GM12878 (cell line): ENCODE measurements at regions not wholly inside any gene's neighbourhood (a gene's known extent, or its start where the extent isn't known, plus 50 kb on each side); places are given as distances from the start of the nearest gene placed in this dataset.

Source experiments
- ATAC-seq: fragments of 200-7000 bp; cut with Tn5 transposase; 3 replicates; pipeline ENCODE4 v1.9.1; 2020; ENCODE audit warnings: mild to moderate bottlenecking, moderate library complexity
- BruUV-seq: library from RNA; stranded (reverse); fragments of 400-500 nt; replicated peaks from 2 replicates; lab custom pipeline; 2021; lab: Mats Ljungman, UMichigan
- CTCF ChIA-PET: fragments of 300-600 bp; sonication (Branson Sonifier 250); formaldehyde crosslinking; extraction: SDS; loops from one replicate; lab custom pipeline; 2021; ENCODE audit warnings: inconsistent platforms; lab: Yijun Ruan, JAX
- POLR2A ChIA-PET: fragments of 350-600 bp; formaldehyde crosslinking; extraction: SDS; loops from one replicate; lab custom pipeline; 2021; ENCODE audit warnings: inconsistent platforms; lab: Charles Lee
- RAD21 ChIA-PET: fragments of 300-600 bp; sonication (Branson Sonifier 250); formaldehyde crosslinking; loops from one replicate; lab custom pipeline; 2023; ENCODE audit warnings: antibody characterized with exemption; ENCODE audit not compliant: unreplicated experiment; lab: Charles Lee
- SMC1A ChIA-PET: fragments of 300-600 bp; sonication (Branson Sonifier 250); formaldehyde crosslinking; loops from one replicate; lab custom pipeline; 2023; ENCODE audit not compliant: unreplicated experiment, uncharacterized antibody; lab: Charles Lee
- DNase-seq: peaks from one replicate; pipeline ENCODE4 v3.0.0-alpha.2; 2011; ENCODE audit warnings: low read depth, low spot score
- FAIRE-seq: peaks from 3 replicates; lab custom pipeline; 2011; peaks lifted over from hg19 to GRCh38; lab: Jason Lieb, UNC
- H2AFZ ChIP-seq: 2 replicates; pipeline ENCODE4 v1.6.0; 2011; ENCODE audit warnings: low read depth, low read length, control low read depth; ENCODE audit not compliant: control insufficient read depth
- H3K27ac ChIP-seq: 2 replicates; pipeline ENCODE4 v1.5.1; 2011; ENCODE audit warnings: control low read depth; ENCODE audit not compliant: control insufficient read depth, insufficient read depth
- H3K27me3 ChIP-seq, 2 experiments: replicated peaks in 1 of 2; 2 replicates each; pipeline versions ENCODE4 v1.6.0 to v1.6.1; 2011; ENCODE audit warnings: low read length in 1 of 2; ENCODE audit not compliant: control insufficient read depth in 2 of 2, insufficient read depth in 2 of 2
- H3K36me3 ChIP-seq, 2 experiments: 2 replicates each; pipeline ENCODE4 v1.5.1; 2011; ENCODE audit warnings: low read length in 1 of 2; ENCODE audit not compliant: control insufficient read depth in 2 of 2, insufficient read depth in 2 of 2
- H3K4me1 ChIP-seq: 2 replicates; pipeline ENCODE4 v1.6.1; 2011; ENCODE audit warnings: mild to moderate bottlenecking, low read length, moderate library complexity, mixed read lengths; ENCODE audit not compliant: control insufficient read depth, insufficient read depth
- H3K4me2 ChIP-seq: 2 replicates; pipeline ENCODE4 v1.6.0; 2011; ENCODE audit warnings: control low read depth; ENCODE audit not compliant: control insufficient read depth, insufficient read depth
- H3K4me3 ChIP-seq: fragments of 200-600 bp; sonication (generic); 2 replicates; pipeline ENCODE4 v1.5.1; 2016
- H3K79me2 ChIP-seq: 2 replicates; pipeline ENCODE4 v1.6.0; 2011; ENCODE audit warnings: low read length; ENCODE audit not compliant: control insufficient read depth, insufficient read depth
- H3K9ac ChIP-seq: 2 replicates; pipeline ENCODE4 v1.8.0; 2011; ENCODE audit warnings: low read length, control low read depth, mixed read lengths; ENCODE audit not compliant: control insufficient read depth, insufficient read depth
- H3K9me3 ChIP-seq: replicated peaks from 3 replicates; pipeline ENCODE4 v1.5.1; 2011; ENCODE audit warnings: mild to moderate bottlenecking, low read length; ENCODE audit not compliant: control insufficient read depth, insufficient read depth
- H4K20me1 ChIP-seq: 2 replicates; pipeline ENCODE4 v1.6.0; 2011; ENCODE audit not compliant: control insufficient read depth, insufficient read depth
- CBX3 ChIP-seq: fragments of 200-600 bp; sonication (generic); IDR thresholded peaks from 2 replicates; pipeline ENCODE4 v1.6.1; 2016; ENCODE audit warnings: low read depth, borderline replicate concordance
- CEBPB ChIP-seq, 2 experiments: fragments of 150-350 bp in 1 of 2; IDR thresholded peaks; 2 replicates each; pipeline ENCODE4 v1.6.1; 2012 to 2014; ENCODE audit warnings: low read depth in 2 of 2, low read length in 2 of 2, borderline replicate concordance in 1 of 2, inconsistent platforms in 1 of 2
- DPF2 ChIP-seq: fragments of 450-650 bp; IDR thresholded peaks from 2 replicates; pipeline ENCODE4 v1.6.1; 2017; ENCODE audit warnings: mild to moderate bottlenecking
- FOXK2 ChIP-seq: fragments of 450-650 bp; IDR thresholded peaks from 2 replicates; pipeline ENCODE4 v1.6.1; 2017; ENCODE audit warnings: mild to moderate bottlenecking, moderate library complexity
- NRF1 ChIP-seq: conservative IDR thresholded peaks from 2 replicates; pipeline ENCODE4 v1.6.1; 2011; ENCODE audit warnings: mild to moderate bottlenecking, low read depth, low read length, improper control_type of control experiment
- RUNX3 ChIP-seq: IDR thresholded peaks from 2 replicates; pipeline ENCODE4 v1.6.1; 2012; ENCODE audit warnings: low read length, inconsistent platforms
- SIX5 ChIP-seq: IDR thresholded peaks from 2 replicates; pipeline ENCODE4 v1.6.1; 2011; ENCODE audit warnings: mild to moderate bottlenecking, low read depth, low read length, moderate library complexity; ENCODE audit not compliant: severe bottlenecking
- TARDBP ChIP-seq: IDR thresholded peaks from 2 replicates; pipeline ENCODE4 v1.6.1; 2016; ENCODE audit warnings: borderline replicate concordance
- TCF12 ChIP-seq: IDR thresholded peaks from 2 replicates; pipeline ENCODE4 v1.6.1; 2011; ENCODE audit warnings: low read depth, mild to moderate bottlenecking, low read length
- YBX1 ChIP-seq: fragments of 450-650 bp; IDR thresholded peaks from 2 replicates; pipeline ENCODE4 v1.6.1; 2016; ENCODE audit warnings: antibody characterized with exemption
- ZBTB4 ChIP-seq: fragments of 450-650 bp; formaldehyde crosslinking; IDR thresholded peaks from 2 replicates; pipeline ENCODE4 v1.4.0; 2022; ENCODE audit warnings: mild to moderate bottlenecking, moderate library complexity
- WGBS: methylation state at CpG from one replicate; pipeline ENCODE4 v1.1.6; 2016; ENCODE audit warnings: low lambda C conversion rate; ENCODE audit not compliant: insufficient replicate concordance, insufficient coverage; ENCODE audit errors: missing lambda C conversion rate; 5-methylcytosine and 5-hydroxymethylcytosine counted together
- in situ Hi-C: fragments of 300-500 bp; cut with MboI; formaldehyde crosslinking; loops from 9 replicates; pipeline ENCODE4 v1.14.3; 2018; ENCODE audit warnings: mixed read lengths
- intact Hi-C: fragments of 100-400 bp; cut with micrococcal nuclease; formaldehyde crosslinking; loops from one replicate; pipeline ENCODE4 v1.14.2; 2022; ENCODE audit not compliant: unreplicated experiment

GRCh38 chr12:115519359-115519758, 758.1 kb downstream of the MED13L start:
- no peak for ATAC-seq
- no peaks in the 10 kb centered on the region for H3K27me3 ChIP-seq
- TF ChIP-seq FOXK2, result no peak
- TF ChIP-seq CBX3, result no peak
- no peak for TF ChIP-seq DPF2
- no peak for TF ChIP-seq NRF1
- no peak for TF ChIP-seq SIX5
- TF ChIP-seq YBX1, result no peak
- no peak for TF ChIP-seq CEBPB (IDR thresholded peaks at IDR 0.05; ENCODE audit: borderline replicate concordance in 1 of 2, low read depth in 2 of 2, low read length in 2 of 2)
- no peak for TF ChIP-seq TCF12
- no peak for TF ChIP-seq TARDBP
- TF ChIP-seq ZBTB4 (CRISPR knock-in tag), result no peak
- TF ChIP-seq RUNX3, result no peak
- TF ChIP-seq, all 136 proteins: peak for 0
- Histone ChIP-seq H2AFZ (no peak overlapping the region), H3K9ac (no peak overlapping the region), H3K79me2 (no peaks in the 10 kb centered on the region), H3K27ac (no peak overlapping the region), H4K20me1 (no peaks in the 10 kb centered on the region), H3K4me1 (peaks cover 15% of the 10 kb centered on the region), H3K36me3 (no peaks in the 10 kb centered on the region), H3K9me3 (peaks cover 3% of the 10 kb centered on the region), H3K4me2 (no peak overlapping the region), H3K4me3 (no peak overlapping the region)
- ChIA-PET CTCF (no interaction called here), SMC1A (interaction anchor here (1.5 to 1.6 kb wide), 2 partner anchors 14 to 28 kb away, joined by 3 read pairs; no protein-coding TSS in a partner anchor), POLR2A (no interaction called here), RAD21 (no interaction called here)
- BruUV-seq, result no TSS peak
- FAIRE-seq (no peak), DNase-seq (no peak)
- in situ Hi-C loops (no loop called here), intact Hi-C loops (no loop called here)
- WGBS, result 61% methylated on average over 1 of the region's 1 CpG
